Fibroblast of villous mesenchyme (primary cell): ENCODE measurements at regions not wholly inside any gene's neighbourhood (a gene's known extent, or its start where the extent isn't known, plus 50 kb on each side); places are given as distances from the start of the nearest gene placed in this dataset.

Experiments used
- DNase-seq: peaks from one replicate; pipeline ENCODE4 v3.0.0-alpha.2; 2010; ENCODE audit warnings: low read depth
- H3K4me3 ChIP-seq: 2 replicates; pipeline ENCODE4 v1.5.1; 2011; ENCODE audit warnings: low read depth, mild to moderate bottlenecking, low read length
- TF ChIP-seq, protein P1 (sequence below): IDR thresholded peaks from 2 replicates; pipeline ENCODE4 v1.5.1; 2012; ENCODE audit warnings: low read depth, mild to moderate bottlenecking, low read length; ENCODE audit not compliant: insufficient read depth

DNA sequence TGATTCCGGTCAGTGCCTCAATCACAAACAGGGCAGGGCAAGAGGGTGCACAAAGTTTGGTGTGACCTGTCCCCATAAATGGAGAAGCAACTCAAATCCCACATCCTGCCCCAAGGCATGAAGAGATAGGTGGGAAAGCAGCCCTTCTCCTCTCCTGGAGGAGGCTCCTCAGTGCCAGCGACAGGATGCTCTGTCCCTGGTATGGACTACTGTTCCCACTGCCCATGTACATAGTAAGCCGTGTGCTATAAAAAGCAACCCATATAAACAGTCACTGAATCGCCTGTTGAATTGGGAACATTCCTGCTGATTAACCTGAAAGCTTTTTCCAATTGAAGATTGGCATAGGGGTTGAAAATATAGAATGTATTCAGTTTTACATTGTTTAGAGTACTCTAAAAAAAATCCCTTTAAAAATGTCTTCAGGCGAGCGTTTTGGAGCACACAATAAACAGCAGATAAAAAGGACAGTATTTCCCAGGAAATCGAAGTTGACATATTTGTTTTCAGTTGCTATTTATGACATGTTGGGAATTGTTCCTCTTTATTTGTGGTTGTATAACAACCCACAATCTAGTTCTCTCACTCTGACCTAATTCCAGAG, 513.9 kb downstream of the DIRAS2 start:
- TF ChIP-seq, protein P1, sequence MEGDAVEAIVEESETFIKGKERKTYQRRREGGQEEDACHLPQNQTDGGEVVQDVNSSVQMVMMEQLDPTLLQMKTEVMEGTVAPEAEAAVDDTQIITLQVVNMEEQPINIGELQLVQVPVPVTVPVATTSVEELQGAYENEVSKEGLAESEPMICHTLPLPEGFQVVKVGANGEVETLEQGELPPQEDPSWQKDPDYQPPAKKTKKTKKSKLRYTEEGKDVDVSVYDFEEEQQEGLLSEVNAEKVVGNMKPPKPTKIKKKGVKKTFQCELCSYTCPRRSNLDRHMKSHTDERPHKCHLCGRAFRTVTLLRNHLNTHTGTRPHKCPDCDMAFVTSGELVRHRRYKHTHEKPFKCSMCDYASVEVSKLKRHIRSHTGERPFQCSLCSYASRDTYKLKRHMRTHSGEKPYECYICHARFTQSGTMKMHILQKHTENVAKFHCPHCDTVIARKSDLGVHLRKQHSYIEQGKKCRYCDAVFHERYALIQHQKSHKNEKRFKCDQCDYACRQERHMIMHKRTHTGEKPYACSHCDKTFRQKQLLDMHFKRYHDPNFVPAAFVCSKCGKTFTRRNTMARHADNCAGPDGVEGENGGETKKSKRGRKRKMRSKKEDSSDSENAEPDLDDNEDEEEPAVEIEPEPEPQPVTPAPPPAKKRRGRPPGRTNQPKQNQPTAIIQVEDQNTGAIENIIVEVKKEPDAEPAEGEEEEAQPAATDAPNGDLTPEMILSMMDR: no peak
- H3K4me3 ChIP-seq: no peak overlapping the region
- no peak for DNase-seq

DNA sequence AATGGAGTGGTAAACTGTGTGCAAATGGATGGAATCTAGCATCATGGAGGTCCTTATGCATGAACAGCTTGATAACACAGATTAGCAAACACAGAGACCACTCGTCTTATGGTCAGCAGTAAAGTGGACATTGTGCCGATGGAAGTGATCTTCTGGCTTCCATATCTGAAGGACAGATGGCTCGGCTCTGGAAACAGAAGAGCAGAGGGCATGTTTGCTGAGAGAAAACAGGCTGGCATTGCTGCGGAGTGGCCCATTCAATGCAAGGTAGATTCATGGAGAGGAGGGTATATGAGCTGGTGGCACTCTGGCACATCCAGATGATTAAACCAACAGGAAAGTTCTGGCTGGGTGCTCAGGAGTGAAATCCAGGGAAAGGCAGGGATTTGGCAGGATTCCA, 513.2 kb downstream of the DIRAS2 start:
- no peak for DNase-seq
- H3K4me3 ChIP-seq: no peak overlapping the region
- TF ChIP-seq, protein P1: no peak

GRCh38 chr9:90131568-90131967, 511.1 kb downstream of the DIRAS2 start:
- H3K4me3 ChIP-seq: no peak overlapping the region
- DNase-seq: no peak
- TF ChIP-seq, protein P1: no peak

- no peak for DNase-seq
- TF ChIP-seq, protein P1: no peak
- no peak overlapping the region for H3K4me3 ChIP-seq
Measured at GRCh38 chr9:90132866-90133265, 509.8 kb downstream of the DIRAS2 start.

GRCh38 chr9:90137801-90138200, 504.8 kb downstream of the DIRAS2 start:
- DNase-seq: no peak
- H3K4me3 ChIP-seq: no peak overlapping the region
- TF ChIP-seq, protein P1: no peak

GRCh38 chr9:90140131-90140818, 502.3 kb downstream of the DIRAS2 start:
- no peak for DNase-seq
- no peak overlapping the region for H3K4me3 ChIP-seq
- TF ChIP-seq, protein P1: no peak
